ENCODE measurements at regions not wholly inside any gene's neighbourhood (a gene's known extent, or its start where the extent isn't known, plus 50 kb on each side); places are given as distances from the start of the nearest gene placed in this dataset.

- DNase-seq (ENCODE audit: low read depth): no peak
Measured at GRCh38 chr16:82241469-82242052, 71.5 kb upstream of the MPHOSPH6 start.

- DNase-seq (ENCODE audit: low read depth): no peak
Measured at GRCh38 chr16:82240111-82240510, 70.1 kb upstream of the MPHOSPH6 start.

DNA sequence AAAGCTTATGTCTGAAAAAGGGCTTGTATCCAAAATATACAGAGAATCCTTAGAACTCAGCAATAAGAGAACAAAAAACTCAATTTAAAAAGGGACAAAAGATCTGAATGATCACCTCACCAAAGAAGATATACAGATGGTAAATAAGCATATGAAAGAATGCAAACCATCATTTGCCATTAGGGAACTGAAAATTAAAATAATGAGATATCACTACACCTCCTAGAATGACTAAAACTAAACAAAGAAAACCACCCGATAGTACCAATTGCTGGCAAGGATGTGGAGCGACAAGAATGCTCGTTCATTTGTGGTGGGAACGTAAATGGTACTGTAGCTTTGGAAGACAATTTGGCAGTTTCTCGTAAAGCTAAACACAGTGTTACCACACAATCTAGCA lies 66.9 kb upstream of the MPHOSPH6 start:
- no peak for DNase-seq (ENCODE audit: low read depth)

DNA sequence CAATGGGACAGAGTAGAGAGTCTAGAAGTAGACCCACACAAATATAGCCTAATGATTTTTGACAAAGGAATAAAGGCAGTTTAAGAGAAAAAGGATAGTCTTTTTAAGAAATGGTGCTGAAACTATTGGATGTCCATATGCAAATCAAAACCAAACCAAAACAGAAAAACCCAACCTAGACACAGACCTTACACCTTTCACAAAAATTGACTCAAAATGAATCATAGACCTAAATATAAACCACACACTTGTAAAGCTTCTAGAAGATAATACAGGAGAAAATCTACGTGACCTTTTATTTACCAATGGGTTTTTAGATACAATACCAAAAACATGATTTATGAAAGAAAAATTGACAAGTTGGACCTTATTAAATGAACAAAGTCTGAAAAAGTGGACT lies 66.4 kb upstream of the MPHOSPH6 start:
- DNase-seq (ENCODE audit: low read depth): no peak

- no peak for DNase-seq (ENCODE audit: low read depth)
Measured at GRCh38 chr16:82232806-82233205, 62.8 kb upstream of the MPHOSPH6 start.

DNA sequence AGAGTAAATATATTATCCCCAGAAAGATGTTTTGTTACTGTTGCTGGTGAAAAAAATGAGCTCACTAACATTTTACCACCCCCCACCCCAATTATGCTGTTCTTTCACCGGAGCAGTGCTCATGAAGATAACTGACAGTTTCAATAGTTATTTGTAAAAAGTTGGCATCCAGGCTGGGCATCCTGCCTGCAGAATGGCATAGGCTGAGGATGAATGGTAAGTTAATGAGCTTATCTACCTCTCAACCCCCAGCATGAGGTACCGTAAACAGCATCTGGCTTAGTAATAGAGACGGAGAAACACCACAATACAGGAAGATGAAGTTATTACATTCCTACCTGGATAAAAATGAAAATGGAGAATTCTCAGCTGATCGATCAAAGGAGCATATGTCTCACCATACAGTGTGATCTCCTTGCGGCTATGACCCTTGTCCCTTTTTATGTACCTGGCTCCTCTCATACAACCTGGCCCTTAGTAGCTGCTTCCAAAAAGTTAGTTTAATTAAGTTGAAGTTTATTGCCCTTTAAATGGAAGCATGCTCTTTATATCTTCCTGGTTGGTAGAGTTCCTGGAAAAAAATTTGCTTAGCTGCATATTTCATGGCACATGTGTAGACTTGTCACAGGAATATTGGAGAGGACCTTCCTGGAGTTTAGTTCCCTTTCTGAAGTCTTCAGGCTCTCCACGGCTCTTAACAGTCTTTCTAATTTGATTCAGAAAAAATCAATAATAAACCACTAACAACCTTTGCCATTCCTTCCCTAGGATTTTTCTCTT lies 61.2 kb upstream of the MPHOSPH6 start:
- DNase-seq (ENCODE audit: low read depth): no peak

GRCh38 chr16:82229800-82230619 lies 60.0 kb upstream of the MPHOSPH6 start:
- DNase-seq (ENCODE audit: low read depth): peak; percentile 44

DNA sequence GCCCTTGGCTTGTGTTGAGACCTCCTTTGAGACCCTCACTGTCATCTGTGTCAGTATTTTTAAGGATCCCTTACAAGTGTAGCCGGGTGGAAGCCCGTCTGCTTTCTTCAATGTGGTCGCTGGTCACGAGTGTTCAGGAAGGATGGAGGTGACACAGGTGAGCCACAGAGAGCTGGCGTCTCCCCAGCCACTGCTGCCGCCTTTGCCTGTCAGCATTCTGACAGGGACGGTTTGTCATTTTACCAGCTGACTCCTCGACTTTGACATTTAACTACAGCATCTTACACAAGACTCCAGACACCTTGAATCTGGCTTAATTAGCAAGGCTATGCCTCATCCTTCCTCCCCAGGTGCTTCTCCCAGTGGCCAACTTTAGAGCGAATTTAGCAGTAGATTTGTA lies 56.3 kb upstream of the MPHOSPH6 start:
- no peak for DNase-seq (ENCODE audit: low read depth)

DNA sequence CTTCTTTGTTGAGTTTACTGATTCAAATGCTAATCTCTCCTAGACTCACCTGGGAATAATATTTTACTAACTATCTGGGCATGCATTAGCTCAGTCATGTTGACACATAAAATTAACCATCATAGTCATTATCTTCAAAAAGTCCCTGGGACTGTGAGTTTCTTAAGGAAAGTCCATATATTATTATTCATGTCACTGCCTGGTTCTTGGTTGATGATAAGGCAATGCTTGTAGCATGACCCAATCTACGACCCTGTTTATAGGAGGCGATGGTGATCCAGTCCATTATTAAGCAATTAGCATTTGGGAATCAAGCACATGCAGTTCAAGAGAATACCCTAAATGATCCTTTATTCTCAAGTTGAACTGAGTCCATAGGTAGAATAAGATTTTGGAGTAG lies 54.8 kb upstream of the MPHOSPH6 start:
- DNase-seq (ENCODE audit: low read depth): no peak

DNA sequence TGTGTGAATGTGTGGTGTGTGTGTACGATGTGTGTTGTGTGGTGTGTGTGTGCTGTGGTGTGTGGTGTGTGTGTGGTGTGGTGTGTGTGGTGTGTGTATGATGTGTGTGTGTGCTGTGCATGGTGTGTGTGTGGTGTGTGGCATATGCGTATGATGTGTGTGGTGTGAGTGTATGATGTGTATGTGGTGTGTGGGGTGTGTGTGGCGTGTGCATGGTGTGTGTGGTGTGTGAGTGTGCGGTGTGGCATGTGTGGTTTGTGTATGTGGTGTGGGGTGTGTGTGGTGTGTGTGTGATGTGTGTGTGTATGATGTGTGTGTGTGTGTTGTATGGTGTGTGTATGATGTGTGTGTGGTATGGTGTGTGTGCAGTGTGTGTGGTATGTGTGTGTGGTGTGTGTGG lies 50.5 kb upstream of the MPHOSPH6 start:
- no peak for DNase-seq (ENCODE audit: low read depth)

Data from stimulated activated CD8-positive, alpha-beta memory T cell treated with anti-CD3 and anti-CD28 coated beads, Interleukin-7, amount 100 ng/mL, for 24 hours (primary cell).